ENCODE measurements at regions not wholly inside any gene's neighbourhood (a gene's known extent, or its start where the extent isn't known, plus 50 kb on each side); places are given as distances from the start of the nearest gene placed in this dataset.

- TF ChIP-seq, protein P1, sequence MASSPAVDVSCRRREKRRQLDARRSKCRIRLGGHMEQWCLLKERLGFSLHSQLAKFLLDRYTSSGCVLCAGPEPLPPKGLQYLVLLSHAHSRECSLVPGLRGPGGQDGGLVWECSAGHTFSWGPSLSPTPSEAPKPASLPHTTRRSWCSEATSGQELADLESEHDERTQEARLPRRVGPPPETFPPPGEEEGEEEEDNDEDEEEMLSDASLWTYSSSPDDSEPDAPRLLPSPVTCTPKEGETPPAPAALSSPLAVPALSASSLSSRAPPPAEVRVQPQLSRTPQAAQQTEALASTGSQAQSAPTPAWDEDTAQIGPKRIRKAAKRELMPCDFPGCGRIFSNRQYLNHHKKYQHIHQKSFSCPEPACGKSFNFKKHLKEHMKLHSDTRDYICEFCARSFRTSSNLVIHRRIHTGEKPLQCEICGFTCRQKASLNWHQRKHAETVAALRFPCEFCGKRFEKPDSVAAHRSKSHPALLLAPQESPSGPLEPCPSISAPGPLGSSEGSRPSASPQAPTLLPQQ (tag by site-specific recombination; IDR thresholded peaks at IDR 0.05) = 0 out of 2 replicates have a peak, but pooled peaks have one; percentile 12
- peak; percentile 51; the same call in 1 of the 2 replicates for TF ChIP-seq KLF8 (tag by site-specific recombination; IDR thresholded peaks at IDR 0.05)
- TF ChIP-seq ZNF629 (tag by site-specific recombination; IDR thresholded peaks at IDR 0.05) = peak; percentile 53; the same call in 1 of the 2 replicates
- peak; percentile 73; the same call in 1 of the 2 replicates for TF ChIP-seq YY1 (tag by site-specific recombination; IDR thresholded peaks at IDR 0.05)
- TF ChIP-seq ZNF292 (tag by site-specific recombination; IDR thresholded peaks at IDR 0.05; ENCODE audit: borderline replicate concordance, low read depth) = no peak
- TF ChIP-seq ZNF654 (tag by site-specific recombination; IDR thresholded peaks at IDR 0.05; ENCODE audit: low read depth) = peak; percentile 98
- no peak for TF ChIP-seq ZBTB7A (tag by site-specific recombination; IDR thresholded peaks at IDR 0.05; ENCODE audit: low read depth)
- no peak for TF ChIP-seq SP2 (tag by site-specific recombination; IDR thresholded peaks at IDR 0.05)
- TF ChIP-seq ZSCAN23 (tag by site-specific recombination; IDR thresholded peaks at IDR 0.05) = no peak
- TF ChIP-seq, protein P2, sequence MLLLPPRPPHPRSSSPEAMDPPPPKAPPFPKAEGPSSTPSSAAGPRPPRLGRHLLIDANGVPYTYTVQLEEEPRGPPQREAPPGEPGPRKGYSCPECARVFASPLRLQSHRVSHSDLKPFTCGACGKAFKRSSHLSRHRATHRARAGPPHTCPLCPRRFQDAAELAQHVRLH (tag by site-specific recombination; IDR thresholded peaks at IDR 0.05) = peak; percentile 69; the same call in 1 of the 2 replicates
- peak; percentile 82 for TF ChIP-seq KLF10 (tag by site-specific recombination; IDR thresholded peaks at IDR 0.05)
- TF ChIP-seq, protein P3, sequence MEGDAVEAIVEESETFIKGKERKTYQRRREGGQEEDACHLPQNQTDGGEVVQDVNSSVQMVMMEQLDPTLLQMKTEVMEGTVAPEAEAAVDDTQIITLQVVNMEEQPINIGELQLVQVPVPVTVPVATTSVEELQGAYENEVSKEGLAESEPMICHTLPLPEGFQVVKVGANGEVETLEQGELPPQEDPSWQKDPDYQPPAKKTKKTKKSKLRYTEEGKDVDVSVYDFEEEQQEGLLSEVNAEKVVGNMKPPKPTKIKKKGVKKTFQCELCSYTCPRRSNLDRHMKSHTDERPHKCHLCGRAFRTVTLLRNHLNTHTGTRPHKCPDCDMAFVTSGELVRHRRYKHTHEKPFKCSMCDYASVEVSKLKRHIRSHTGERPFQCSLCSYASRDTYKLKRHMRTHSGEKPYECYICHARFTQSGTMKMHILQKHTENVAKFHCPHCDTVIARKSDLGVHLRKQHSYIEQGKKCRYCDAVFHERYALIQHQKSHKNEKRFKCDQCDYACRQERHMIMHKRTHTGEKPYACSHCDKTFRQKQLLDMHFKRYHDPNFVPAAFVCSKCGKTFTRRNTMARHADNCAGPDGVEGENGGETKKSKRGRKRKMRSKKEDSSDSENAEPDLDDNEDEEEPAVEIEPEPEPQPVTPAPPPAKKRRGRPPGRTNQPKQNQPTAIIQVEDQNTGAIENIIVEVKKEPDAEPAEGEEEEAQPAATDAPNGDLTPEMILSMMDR (tag by site-specific recombination; IDR thresholded peaks at IDR 0.05) = peak; percentile 83
- TF ChIP-seq ZXDB (tag by site-specific recombination; IDR thresholded peaks at IDR 0.05) = peak; percentile 70
- TF ChIP-seq ZNF248 (tag by site-specific recombination; IDR thresholded peaks at IDR 0.05) = no peak
- TF ChIP-seq, protein P4, sequence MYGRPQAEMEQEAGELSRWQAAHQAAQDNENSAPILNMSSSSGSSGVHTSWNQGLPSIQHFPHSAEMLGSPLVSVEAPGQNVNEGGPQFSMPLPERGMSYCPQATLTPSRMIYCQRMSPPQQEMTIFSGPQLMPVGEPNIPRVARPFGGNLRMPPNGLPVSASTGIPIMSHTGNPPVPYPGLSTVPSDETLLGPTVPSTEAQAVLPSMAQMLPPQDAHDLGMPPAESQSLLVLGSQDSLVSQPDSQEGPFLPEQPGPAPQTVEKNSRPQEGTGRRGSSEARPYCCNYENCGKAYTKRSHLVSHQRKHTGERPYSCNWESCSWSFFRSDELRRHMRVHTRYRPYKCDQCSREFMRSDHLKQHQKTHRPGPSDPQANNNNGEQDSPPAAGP (tag by site-specific recombination; IDR thresholded peaks at IDR 0.05) = 0 out of 2 replicates have a peak, but pooled peaks have one; percentile 59
- TF ChIP-seq BCL6B (tag by site-specific recombination; IDR thresholded peaks at IDR 0.05) = no peak
- TF ChIP-seq ZNF302 (tag by site-specific recombination; IDR thresholded peaks at IDR 0.05; ENCODE audit: low read depth) = no peak
- TF ChIP-seq ZNF391 (tag by site-specific recombination; IDR thresholded peaks at IDR 0.05; ENCODE audit: borderline replicate concordance, low read depth) = no peak
- peak; percentile 88 for TF ChIP-seq FEZF1 (tag by site-specific recombination; IDR thresholded peaks at IDR 0.05)
These were observed 210.0 kb upstream of the STK26 start (continued) for GRCh38 chrX:131812847-131813825.

Data from HEK293 (cell line).